ENCODE measurements at regions not wholly inside any gene's neighbourhood (a gene's known extent, or its start where the extent isn't known, plus 50 kb on each side); places are given as distances from the start of the nearest gene placed in this dataset.

DNA sequence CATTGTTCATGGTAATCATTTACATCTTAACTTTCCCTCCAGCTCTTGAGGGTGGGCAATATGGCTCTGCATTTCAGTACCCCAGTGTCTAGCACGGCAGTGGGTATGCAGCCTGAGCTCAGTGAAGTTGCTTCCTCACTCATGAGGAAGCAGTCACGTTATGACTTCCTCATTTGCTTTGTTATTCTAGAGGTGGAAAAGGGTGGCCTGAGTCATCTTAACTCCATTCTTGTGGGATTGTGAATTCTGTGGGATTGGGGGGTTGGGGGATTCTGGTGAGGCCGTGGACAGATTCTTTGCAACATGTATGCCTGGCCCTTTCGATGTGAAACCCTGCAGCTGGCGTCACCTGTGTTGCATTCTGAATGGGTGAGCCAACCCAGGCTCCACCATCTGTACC lies 406.7 kb upstream of the ZNF507 start:
- Histone ChIP-seq H3K4me3 (ENCODE audit: control insufficient read depth in 2 of 3, extremely low read depth in 1 of 3, insufficient read depth in 2 of 3, low read depth in 1 of 3, low read length in 3 of 3) (no peak overlapping the region), H3K4me2 (ENCODE audit: control insufficient read depth, extremely low read depth, insufficient read depth, low read depth, low read length) (no peak overlapping the region), H3K79me2 (ENCODE audit: control insufficient read depth, insufficient read depth, low read length) (no peaks in the 10 kb centered on the region), H3K36me3 (ENCODE audit: control insufficient read depth in 2 of 2, extremely low read depth in 1 of 2, insufficient read depth in 2 of 2, low read length in 2 of 2) (no peaks in the 10 kb centered on the region), H3K9ac (ENCODE audit: control insufficient read depth, extremely low read depth, insufficient read depth, low read length) (no peak overlapping the region), H4K20me1 (ENCODE audit: control insufficient read depth, extremely low read depth, insufficient read depth, low read length) (no peaks in the 10 kb centered on the region), H3K27ac (ENCODE audit: control insufficient read depth, insufficient read depth, low read length) (no peak overlapping the region), H3K27me3 (ENCODE audit: control insufficient read depth, extremely low read depth, insufficient read depth, low read length) (no peaks in the 10 kb centered on the region), H3K9me3 (ENCODE audit: control insufficient read depth, low read depth, low read length) (no peaks in the 10 kb centered on the region), H3K9me1 (ENCODE audit: control insufficient read depth, extremely low read depth, insufficient read depth, low read length) (no peaks in the 10 kb centered on the region), H2AFZ (ENCODE audit: control insufficient read depth, low read length) (no peak overlapping the region), H3K4me1 (ENCODE audit: control insufficient read depth, extremely low read depth, insufficient read depth, low read length) (no peaks in the 10 kb centered on the region)
- no peak for FAIRE-seq
- dilution Hi-C loops (cut with MboI; ENCODE audit: extremely low pct_ligation_motif_present, low sequenced_read_pairs): no loop called here
- TF ChIP-seq EZH2 (IDR thresholded peaks at IDR 0.05; ENCODE audit: low read length): no peak
- TF ChIP-seq CTCF (optimal IDR thresholded peaks at IDR 0.05 in 1 of 3, IDR thresholded peaks at IDR 0.05 in 1 of 3, conservative IDR thresholded peaks at IDR 0.05 in 1 of 3; ENCODE audit: extremely low read depth in 1 of 3, insufficient read depth in 2 of 3, low read length in 3 of 3): no peak
- no peak for DNase-seq (ENCODE audit: low read depth, low spot score)

GRCh38 chr19:31940396-31940795 lies 405.0 kb upstream of the ZNF507 start:
- Histone ChIP-seq H3K36me3 (ENCODE audit: control insufficient read depth in 2 of 2, extremely low read depth in 1 of 2, insufficient read depth in 2 of 2, low read length in 2 of 2) (no peaks in the 10 kb centered on the region), H3K4me1 (ENCODE audit: control insufficient read depth, extremely low read depth, insufficient read depth, low read length) (no peaks in the 10 kb centered on the region), H3K79me2 (ENCODE audit: control insufficient read depth, insufficient read depth, low read length) (no peaks in the 10 kb centered on the region), H3K9ac (ENCODE audit: control insufficient read depth, extremely low read depth, insufficient read depth, low read length) (no peak overlapping the region), H3K4me2 (ENCODE audit: control insufficient read depth, extremely low read depth, insufficient read depth, low read depth, low read length) (no peak overlapping the region), H3K27ac (ENCODE audit: control insufficient read depth, insufficient read depth, low read length) (no peak overlapping the region), H3K27me3 (ENCODE audit: control insufficient read depth, extremely low read depth, insufficient read depth, low read length) (no peaks in the 10 kb centered on the region), H3K4me3 (ENCODE audit: control insufficient read depth in 2 of 3, extremely low read depth in 1 of 3, insufficient read depth in 2 of 3, low read depth in 1 of 3, low read length in 3 of 3) (no peak overlapping the region), H4K20me1 (ENCODE audit: control insufficient read depth, extremely low read depth, insufficient read depth, low read length) (no peaks in the 10 kb centered on the region), H3K9me1 (ENCODE audit: control insufficient read depth, extremely low read depth, insufficient read depth, low read length) (no peaks in the 10 kb centered on the region), H3K9me3 (ENCODE audit: control insufficient read depth, low read depth, low read length) (no peaks in the 10 kb centered on the region), H2AFZ (ENCODE audit: control insufficient read depth, low read length) (no peak overlapping the region)
- TF ChIP-seq EZH2 (IDR thresholded peaks at IDR 0.05; ENCODE audit: low read length) (no peak), CTCF (optimal IDR thresholded peaks at IDR 0.05 in 1 of 3, IDR thresholded peaks at IDR 0.05 in 1 of 3, conservative IDR thresholded peaks at IDR 0.05 in 1 of 3; ENCODE audit: extremely low read depth in 1 of 3, insufficient read depth in 2 of 3, low read length in 3 of 3) (no peak)
- DNase-seq (ENCODE audit: low read depth, low spot score) (no peak), FAIRE-seq (no peak)
- dilution Hi-C loops (cut with MboI; ENCODE audit: extremely low pct_ligation_motif_present, low sequenced_read_pairs): no loop called here

Measured in keratinocyte (primary cell).